RWPE2 (cell line): ENCODE measurements at regions not wholly inside any gene's neighbourhood (a gene's known extent, or its start where the extent isn't known, plus 50 kb on each side); places are given as distances from the start of the nearest gene placed in this dataset.

Experiments used
- ATAC-seq: fragments of 200-7000 bp; cut with Tn5 transposase; 3 replicates; pipeline ENCODE4 v1.9.1; 2021; ENCODE audit warnings: low read depth
- DNase-seq: peaks from one replicate; pipeline ENCODE4 v3.0.0-alpha.2; 2020; ENCODE audit warnings: low spot score
- H3K27ac ChIP-seq: fragments of 450-650 bp; 2 replicates; pipeline ENCODE4 v1.5.1; 2017; ENCODE audit warnings: mild to moderate bottlenecking; ENCODE audit not compliant: poor library complexity, severe bottlenecking
- H3K27me3 ChIP-seq: fragments of 250-450 bp; sonication (Bioruptor Pico); 2 replicates; pipeline ENCODE4 v1.5.1; 2021; ENCODE audit warnings: mild to moderate bottlenecking, moderate library complexity; ENCODE audit not compliant: insufficient read depth, poor library complexity, severe bottlenecking
- H3K36me3 ChIP-seq: fragments of 250-450 bp; sonication (Bioruptor Pico); 2 replicates; pipeline ENCODE4 v1.5.1; 2020; ENCODE audit warnings: low read depth, mild to moderate bottlenecking, moderate library complexity
- H3K4me1 ChIP-seq: fragments of 250-450 bp; sonication (Bioruptor Pico); 2 replicates; pipeline ENCODE4 v1.5.1; 2021; ENCODE audit warnings: mild to moderate bottlenecking, moderate library complexity; ENCODE audit not compliant: insufficient read depth, poor library complexity, severe bottlenecking
- H3K4me3 ChIP-seq: fragments of 250-450 bp; sonication (Bioruptor Pico); 2 replicates; pipeline ENCODE4 v1.5.1; 2021; ENCODE audit warnings: mild to moderate bottlenecking, moderate library complexity; ENCODE audit not compliant: severe bottlenecking
- H3K9me3 ChIP-seq: fragments of 250-450 bp; sonication (Bioruptor Pico); 2 replicates; pipeline ENCODE4 v1.5.1; 2021; ENCODE audit warnings: mild to moderate bottlenecking, moderate library complexity; ENCODE audit not compliant: severe bottlenecking
- CTCF ChIP-seq: fragments of 450-650 bp; IDR thresholded peaks from one replicate; pipeline ENCODE4 v1.5.1; 2017; ENCODE audit warnings: mild to moderate bottlenecking, moderate library complexity; ENCODE audit not compliant: poor library complexity, severe bottlenecking

GRCh38 chr6:104166055-104166668 lies 693.6 kb downstream of the HACE1 start:
- DNase-seq (no peak), ATAC-seq (no peak)
- no peak overlapping the region for H3K27ac ChIP-seq
- no peak overlapping the region for H3K4me3 ChIP-seq
- no peak for TF ChIP-seq CTCF
- H3K9me3 ChIP-seq, result no peaks in the 10 kb centered on the region
- peaks cover 2% of the 10 kb centered on the region for H3K4me1 ChIP-seq
- no peaks in the 10 kb centered on the region for H3K27me3 ChIP-seq
- no peaks in the 10 kb centered on the region for H3K36me3 ChIP-seq

DNA sequence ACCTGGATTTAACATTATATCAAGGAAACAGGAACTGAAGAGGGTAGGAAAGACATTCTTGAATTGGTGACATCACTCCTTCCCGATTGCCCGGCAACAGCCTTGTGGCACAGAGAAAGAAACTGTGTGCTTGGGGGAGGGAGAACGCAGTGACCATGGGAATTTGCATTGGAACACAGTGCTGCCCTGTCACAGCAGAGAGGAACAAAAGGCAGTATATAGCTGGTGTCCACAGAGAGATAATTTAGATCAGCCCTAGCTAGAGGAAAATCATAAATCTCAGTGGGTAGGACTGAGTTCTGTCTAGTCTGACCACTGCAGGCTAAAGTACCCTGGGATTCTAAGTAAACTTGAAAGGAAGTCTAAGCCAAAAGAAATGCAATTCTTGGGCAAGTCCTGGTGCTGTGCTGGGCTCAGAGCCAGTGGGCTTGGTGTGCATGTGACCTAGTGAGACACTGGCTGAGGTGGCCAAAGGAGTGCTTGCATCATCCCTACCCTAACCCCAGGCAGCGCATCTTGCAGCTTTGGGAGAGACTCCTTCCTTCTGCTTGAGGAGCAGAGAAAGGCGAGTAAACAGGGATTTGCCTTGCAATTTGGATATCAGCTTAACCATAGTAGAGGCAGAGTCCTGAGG lies 697.6 kb downstream of the HACE1 start:
- no peak for DNase-seq
- ATAC-seq, result peak; percentile 69; the same call in 2 of the 3 replicates
- no peak for TF ChIP-seq CTCF
- Histone ChIP-seq H3K4me1 (peaks cover 2% of the 10 kb centered on the region), H3K9me3 (no peaks in the 10 kb centered on the region), H3K36me3 (no peaks in the 10 kb centered on the region), H3K4me3 (no peak overlapping the region), H3K27ac (no peak overlapping the region), H3K27me3 (no peaks in the 10 kb centered on the region)

DNA sequence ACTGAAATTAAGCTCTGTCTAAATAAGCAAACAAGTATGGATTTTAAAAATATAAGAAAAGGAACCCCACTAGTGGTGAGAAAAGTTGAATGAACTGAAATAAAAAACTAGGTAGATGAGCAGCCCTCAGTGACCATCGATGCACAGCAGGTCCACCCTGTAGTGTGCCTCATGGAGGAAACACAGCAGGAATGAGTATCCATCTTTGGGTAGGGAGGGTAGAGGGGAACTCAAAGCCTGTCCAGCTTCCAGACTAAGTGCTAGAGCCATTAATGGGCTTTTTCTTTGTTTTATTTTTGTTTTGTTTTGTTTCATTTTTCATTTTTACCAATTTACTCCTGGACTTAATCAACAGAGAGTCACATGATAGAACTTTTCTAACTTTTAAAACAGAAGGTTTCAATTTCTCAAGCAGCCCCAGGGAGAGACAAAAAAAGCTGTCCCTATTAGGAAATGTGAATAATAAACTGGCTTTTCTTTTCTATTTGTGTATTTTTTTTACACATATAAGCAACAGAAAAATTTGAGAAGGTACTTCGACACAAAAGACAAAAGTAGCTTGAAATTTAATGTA lies 700.6 kb downstream of the HACE1 start:
- Histone ChIP-seq H3K9me3 (no peaks in the 10 kb centered on the region), H3K4me1 (peaks cover 2% of the 10 kb centered on the region), H3K27ac (no peak overlapping the region), H3K27me3 (no peaks in the 10 kb centered on the region), H3K4me3 (no peak overlapping the region), H3K36me3 (no peaks in the 10 kb centered on the region)
- ATAC-seq (no peak), DNase-seq (no peak)
- no peak for TF ChIP-seq CTCF

GRCh38 chr6:104143757-104144156 lies 716.0 kb downstream of the HACE1 start:
- Histone ChIP-seq H3K27me3 (no peaks in the 10 kb centered on the region), H3K9me3 (no peaks in the 10 kb centered on the region), H3K27ac (no peak overlapping the region), H3K4me1 (no peaks in the 10 kb centered on the region), H3K4me3 (no peak overlapping the region), H3K36me3 (no peaks in the 10 kb centered on the region)
- DNase-seq (no peak), ATAC-seq (no peak)
- no peak for TF ChIP-seq CTCF

GRCh38 chr6:104134876-104135275 lies 724.8 kb downstream of the HACE1 start:
- Histone ChIP-seq H3K27me3 (no peaks in the 10 kb centered on the region), H3K4me1 (no peaks in the 10 kb centered on the region), H3K9me3 (no peaks in the 10 kb centered on the region), H3K27ac (no peak overlapping the region), H3K36me3 (no peaks in the 10 kb centered on the region), H3K4me3 (no peak overlapping the region)
- TF ChIP-seq CTCF, result no peak
- DNase-seq (no peak), ATAC-seq (no peak)
